KMS-11 (cell line): ENCODE measurements at regions not wholly inside any gene's neighbourhood (a gene's known extent, or its start where the extent isn't known, plus 50 kb on each side); places are given as distances from the start of the nearest gene placed in this dataset.
"Not testable (repeated sequence)": the region's sequence is repeated elsewhere in the genome, so short reads cannot be mapped to it uniquely, and the experiment has no call there.

Experiments
- H2AFZ ChIP-seq: fragments of 200-600 bp; sonication (generic); 2 replicates; pipeline ENCODE4 v1.6.1; 2016; ENCODE audit warnings: antibody characterized with exemption, mixed run types, low read depth
- H3K27ac ChIP-seq: fragments of 200-600 bp; sonication (generic); 2 replicates; pipeline ENCODE4 v1.6.1; 2016; ENCODE audit warnings: mild to moderate bottlenecking, mixed run types
- H3K27me3 ChIP-seq: fragments of 200-600 bp; sonication (generic); 2 replicates; pipeline ENCODE4 v1.6.1; 2017; ENCODE audit warnings: mild to moderate bottlenecking, low read depth, mixed run types, moderate library complexity; ENCODE audit not compliant: insufficient read depth
- H3K36me3 ChIP-seq: fragments of 200-600 bp; sonication (generic); 2 replicates; pipeline ENCODE4 v1.6.1; 2017; ENCODE audit warnings: mild to moderate bottlenecking, mixed run types; ENCODE audit not compliant: insufficient read depth
- H3K4me1 ChIP-seq: fragments of 200-600 bp; sonication (generic); 2 replicates; pipeline ENCODE4 v1.6.1; 2016; ENCODE audit warnings: mild to moderate bottlenecking, low read depth, mixed run types; ENCODE audit not compliant: poor library complexity, severe bottlenecking
- H3K4me2 ChIP-seq: fragments of 200-600 bp; sonication (generic); 2 replicates; pipeline ENCODE4 v1.7.0; 2016; ENCODE audit warnings: mild to moderate bottlenecking, mixed run types
- H3K4me3 ChIP-seq: fragments of 200-600 bp; sonication (generic); IDR thresholded peaks from 2 replicates; pipeline ENCODE4 v1.6.1; 2017; ENCODE audit warnings: low read depth, low read length, mixed read lengths; ENCODE audit not compliant: insufficient read depth
- H3K79me2 ChIP-seq: fragments of 200-600 bp; sonication (generic); 2 replicates; pipeline ENCODE4 v1.6.1; 2016; ENCODE audit warnings: low read depth, mixed run types; ENCODE audit not compliant: insufficient read depth
- H3K9ac ChIP-seq: fragments of 200-600 bp; sonication (generic); 2 replicates; pipeline ENCODE4 v1.6.1; 2016; ENCODE audit warnings: mild to moderate bottlenecking, mixed run types
- H4K20me1 ChIP-seq: fragments of 200-600 bp; sonication (generic); 2 replicates; pipeline ENCODE4 v1.6.1; 2016; ENCODE audit warnings: mild to moderate bottlenecking, mixed run types; ENCODE audit not compliant: insufficient read depth
- TF ChIP-seq, protein P1 (sequence below): fragments of 200-600 bp; sonication (generic); conservative IDR thresholded peaks from 2 replicates; pipeline ENCODE4 v1.6.1; 2017; ENCODE audit warnings: low read depth, mild to moderate bottlenecking, antibody characterized with exemption, low read length, moderate library complexity, mixed read lengths

GRCh38 chr12:131365821-131366260 is 345.0 kb upstream of the SFSWAP start:
- no peak overlapping the region for H3K4me2 ChIP-seq
- no peaks in the 10 kb centered on the region for H4K20me1 ChIP-seq

DNA sequence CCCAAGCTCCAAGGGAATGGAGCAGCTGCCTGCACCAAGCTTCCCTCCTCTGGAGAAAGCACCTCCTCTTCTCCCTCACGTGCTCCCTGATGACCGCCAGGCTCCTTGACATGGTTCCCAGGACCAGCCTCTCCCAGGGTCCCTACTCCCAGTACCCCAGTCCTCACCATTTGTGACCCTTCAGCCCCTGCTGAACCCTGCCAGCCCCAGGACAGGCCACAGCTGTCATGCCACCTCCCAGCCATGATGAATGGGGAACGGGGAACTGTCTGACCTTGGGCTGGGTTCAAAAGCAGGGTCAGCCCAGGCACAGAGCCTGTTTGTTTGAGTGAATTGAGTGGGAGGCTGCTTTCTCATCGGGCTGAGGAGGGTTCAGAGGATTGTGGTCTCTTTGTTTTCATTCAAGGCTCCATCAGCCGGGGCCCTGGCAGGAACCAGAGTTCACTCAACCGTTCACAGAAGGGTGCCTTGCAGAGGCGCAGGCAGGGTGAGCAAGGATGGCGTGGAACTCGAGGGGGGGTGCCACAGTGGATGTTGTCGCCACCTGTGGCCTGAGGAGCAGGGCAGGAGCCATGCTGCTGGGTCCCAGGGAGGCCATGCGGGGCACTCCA is 344.5 kb upstream of the SFSWAP start:
- Histone ChIP-seq H3K27me3 (no peaks in the 10 kb centered on the region), H3K27ac (no peak overlapping the region)

More at GRCh38 chr12:131365821-131366260, 345.0 kb upstream of the SFSWAP start:
- Histone ChIP-seq H3K27me3 (no peaks in the 10 kb centered on the region), H3K36me3 (no peaks in the 10 kb centered on the region), H2AFZ (no peak overlapping the region), H3K4me1 (no peaks in the 10 kb centered on the region), H3K27ac (no peak overlapping the region), H3K79me2 (no peaks in the 10 kb centered on the region), H3K4me3 (no peak overlapping the region), H3K9ac (no peak overlapping the region)
- TF ChIP-seq, protein P1, sequence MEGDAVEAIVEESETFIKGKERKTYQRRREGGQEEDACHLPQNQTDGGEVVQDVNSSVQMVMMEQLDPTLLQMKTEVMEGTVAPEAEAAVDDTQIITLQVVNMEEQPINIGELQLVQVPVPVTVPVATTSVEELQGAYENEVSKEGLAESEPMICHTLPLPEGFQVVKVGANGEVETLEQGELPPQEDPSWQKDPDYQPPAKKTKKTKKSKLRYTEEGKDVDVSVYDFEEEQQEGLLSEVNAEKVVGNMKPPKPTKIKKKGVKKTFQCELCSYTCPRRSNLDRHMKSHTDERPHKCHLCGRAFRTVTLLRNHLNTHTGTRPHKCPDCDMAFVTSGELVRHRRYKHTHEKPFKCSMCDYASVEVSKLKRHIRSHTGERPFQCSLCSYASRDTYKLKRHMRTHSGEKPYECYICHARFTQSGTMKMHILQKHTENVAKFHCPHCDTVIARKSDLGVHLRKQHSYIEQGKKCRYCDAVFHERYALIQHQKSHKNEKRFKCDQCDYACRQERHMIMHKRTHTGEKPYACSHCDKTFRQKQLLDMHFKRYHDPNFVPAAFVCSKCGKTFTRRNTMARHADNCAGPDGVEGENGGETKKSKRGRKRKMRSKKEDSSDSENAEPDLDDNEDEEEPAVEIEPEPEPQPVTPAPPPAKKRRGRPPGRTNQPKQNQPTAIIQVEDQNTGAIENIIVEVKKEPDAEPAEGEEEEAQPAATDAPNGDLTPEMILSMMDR, result no peak

GRCh38 chr12:131367067-131367982 is 343.6 kb upstream of the SFSWAP start:
- H3K36me3 ChIP-seq, H2AFZ ChIP-seq, H3K27ac ChIP-seq, H3K4me1 ChIP-seq, H4K20me1 ChIP-seq, H3K4me3 ChIP-seq, H3K4me2 ChIP-seq, H3K27me3 ChIP-seq, H3K79me2 ChIP-seq, H3K9ac ChIP-seq: not testable (repeated sequence)

More for the DNA sequence above, 344.5 kb upstream of the SFSWAP start:
- Histone ChIP-seq H3K36me3 (no peaks in the 10 kb centered on the region), H3K4me1 (no peaks in the 10 kb centered on the region), H2AFZ (no peak overlapping the region), H3K9ac (no peak overlapping the region), H3K79me2 (no peaks in the 10 kb centered on the region), H3K4me3 (no peak overlapping the region), H4K20me1 (no peaks in the 10 kb centered on the region), H3K4me2 (no peak overlapping the region)
- TF ChIP-seq, protein P1, result no peak

- Histone ChIP-seq H3K4me1 (no peaks in the 10 kb centered on the region), H3K79me2 (no peaks in the 10 kb centered on the region), H2AFZ (no peak overlapping the region), H3K36me3 (no peaks in the 10 kb centered on the region), H3K9ac (no peak overlapping the region), H3K27me3 (no peaks in the 10 kb centered on the region), H4K20me1 (no peaks in the 10 kb centered on the region), H3K27ac (no peak overlapping the region), H3K4me2 (no peak overlapping the region), H3K4me3 (no peak overlapping the region)
- TF ChIP-seq, protein P1, result no peak
Observed at GRCh38 chr12:131367983-131368667, 342.8 kb upstream of the SFSWAP start.
